H9 (cell line): ENCODE measurements at regions not wholly inside any gene's neighbourhood (a gene's known extent, or its start where the extent isn't known, plus 50 kb on each side); places are given as distances from the start of the nearest gene placed in this dataset.

Experiments used
- DNase-seq: peaks from one replicate; pipeline ENCODE4 v3.0.0-alpha.2; 2017
- H2AFZ ChIP-seq: one replicate; pipeline ENCODE4 v1.6.1; 2013; ENCODE audit warnings: mild to moderate bottlenecking, low read length, control low read depth, moderate library complexity
- H2AK5ac ChIP-seq: 2 replicates; pipeline ENCODE4 v1.6.1; 2013; ENCODE audit warnings: low read length, control low read depth, mixed read lengths; ENCODE audit not compliant: insufficient read length
- H2BK120ac ChIP-seq: one replicate; pipeline ENCODE4 v1.6.1; 2013; ENCODE audit warnings: low read depth, mild to moderate bottlenecking, low read length, control low read depth, inconsistent platforms; ENCODE audit not compliant: poor library complexity, severe bottlenecking
- H2BK12ac ChIP-seq: 2 replicates; pipeline ENCODE4 v1.6.1; 2013; ENCODE audit warnings: low read length, control low read depth, mixed read lengths, low read depth; ENCODE audit not compliant: insufficient read length
- H2BK15ac ChIP-seq: 2 replicates; pipeline ENCODE4 v1.6.1; 2013; ENCODE audit warnings: low read depth, low read length, control low read depth
- H2BK20ac ChIP-seq: one replicate; pipeline ENCODE4 v1.6.1; 2013; ENCODE audit warnings: low read depth, mild to moderate bottlenecking, low read length, control low read depth, inconsistent platforms; ENCODE audit not compliant: poor library complexity, severe bottlenecking
- H2BK5ac ChIP-seq: 2 replicates; pipeline ENCODE4 v1.6.1; 2013; ENCODE audit warnings: low read length, control low read depth, mixed read lengths; ENCODE audit not compliant: insufficient read length
- H3K14ac ChIP-seq: 2 replicates; pipeline ENCODE4 v1.6.1; 2013; ENCODE audit warnings: low read length, control low read depth; ENCODE audit not compliant: insufficient read depth
- H3K18ac ChIP-seq: 2 replicates; pipeline ENCODE4 v1.6.1; 2013; ENCODE audit warnings: low read depth, mild to moderate bottlenecking, mixed read lengths, low read length, control low read depth; ENCODE audit not compliant: insufficient read length
- H3K23ac ChIP-seq: 2 replicates; pipeline ENCODE4 v1.6.1; 2013; ENCODE audit warnings: low read length, control low read depth, mixed read lengths, low read depth; ENCODE audit not compliant: insufficient read length
- H3K23me2 ChIP-seq: 2 replicates; pipeline ENCODE4 v1.6.1; 2013; ENCODE audit warnings: low read depth, mild to moderate bottlenecking, mixed read lengths, low read length, control low read depth; ENCODE audit not compliant: insufficient read length, poor library complexity, severe bottlenecking
- H3K27ac ChIP-seq: 2 replicates; pipeline ENCODE4 v1.5.1; 2013; ENCODE audit warnings: low read length, control low read depth, mixed read lengths, low read depth; ENCODE audit not compliant: insufficient read length
- H3K27me3 ChIP-seq: 2 replicates; pipeline ENCODE4 v1.6.1; 2013; ENCODE audit warnings: low read length, control low read depth, inconsistent platforms; ENCODE audit not compliant: insufficient read depth
- H3K4ac ChIP-seq: 2 replicates; pipeline ENCODE4 v1.6.1; 2013; ENCODE audit warnings: low read depth, mild to moderate bottlenecking, control low read depth, inconsistent platforms, low read length, moderate library complexity
- H3K4me1 ChIP-seq: 2 replicates; pipeline ENCODE4 v1.6.1; 2013; ENCODE audit warnings: low read length, control low read depth, inconsistent platforms; ENCODE audit not compliant: insufficient read depth
- H3K4me2 ChIP-seq: 2 replicates; pipeline ENCODE4 v1.6.1; 2013; ENCODE audit warnings: low read length, control low read depth, mixed read lengths; ENCODE audit not compliant: insufficient read length, insufficient read depth
- H3K56ac ChIP-seq: 2 replicates; pipeline ENCODE4 v1.6.1; 2013; ENCODE audit warnings: low read depth, mild to moderate bottlenecking, mixed read lengths, low read length, control low read depth; ENCODE audit not compliant: insufficient read length
- H3K79me1 ChIP-seq: 2 replicates; pipeline ENCODE4 v1.6.1; 2013; ENCODE audit warnings: low read depth, mild to moderate bottlenecking, moderate library complexity, low read length, control low read depth, inconsistent platforms; ENCODE audit not compliant: insufficient read depth, poor library complexity, severe bottlenecking
- H3K79me2 ChIP-seq: 2 replicates; pipeline ENCODE4 v1.6.1; 2013; ENCODE audit warnings: low read length, control low read depth, inconsistent platforms; ENCODE audit not compliant: insufficient read depth
- H3K9ac ChIP-seq: 2 replicates; pipeline ENCODE4 v1.6.1; 2013; ENCODE audit warnings: low read length, control low read depth, mixed read lengths; ENCODE audit not compliant: insufficient read length; ENCODE audit errors: extremely low read depth
- H3K9me3 ChIP-seq: one replicate; pipeline ENCODE4 v1.6.1; 2013; ENCODE audit warnings: low read depth, low read length, inconsistent platforms; ENCODE audit not compliant: control insufficient read depth
- H3T11ph ChIP-seq: one replicate; pipeline ENCODE4 v1.6.1; 2013; ENCODE audit warnings: mild to moderate bottlenecking, low read length, control low read depth, inconsistent platforms
- H4K20me1 ChIP-seq: one replicate; pipeline ENCODE4 v1.6.1; 2013; ENCODE audit not compliant: control insufficient read depth, insufficient read length, insufficient read depth
- H4K5ac ChIP-seq: 2 replicates; pipeline ENCODE4 v1.6.1; 2013; ENCODE audit warnings: low read depth, mild to moderate bottlenecking, mixed read lengths, low read length, control low read depth; ENCODE audit not compliant: insufficient read length
- H4K8ac ChIP-seq: replicated peaks from 2 replicates; pipeline ENCODE4 v1.6.1; 2013; ENCODE audit warnings: low read length, control low read depth, mixed read lengths, low read depth; ENCODE audit not compliant: insufficient read length
- H4K91ac ChIP-seq: 2 replicates; pipeline ENCODE4 v1.6.1; 2013; ENCODE audit warnings: low read depth, mild to moderate bottlenecking, moderate library complexity, mixed read lengths, low read length, control low read depth; ENCODE audit not compliant: insufficient read length
- H3K27ac Mint-ChIP-seq, 3 experiments: 2 replicates in 2 of 3; 3 replicates in 1 of 3; pipeline ENCODE4 v1.8.0; 2020 to 2021; ENCODE audit warnings: mixed read lengths in 3 of 3, mild to moderate bottlenecking in 1 of 3, moderate library complexity in 1 of 3
- H3K27me3 Mint-ChIP-seq: 2 replicates; pipeline ENCODE4 v1.8.0; 2021; ENCODE audit warnings: low read depth, mild to moderate bottlenecking, moderate library complexity, mixed read lengths
- H3K36me3 Mint-ChIP-seq, 3 experiments: 2 replicates in 2 of 3; 3 replicates in 1 of 3; pipeline ENCODE4 v1.8.0; 2020 to 2021; ENCODE audit warnings: low read depth in 3 of 3, mixed read lengths in 3 of 3; ENCODE audit not compliant: insufficient read depth in 1 of 3
- H3K4me1 Mint-ChIP-seq, 2 experiments: 2 replicates each; pipeline ENCODE4 v1.8.0; 2020; ENCODE audit warnings: mixed read lengths in 2 of 2
- H3K4me3 Mint-ChIP-seq, 2 experiments: 2 replicates in 1 of 2; 3 replicates in 1 of 2; pipeline ENCODE4 v1.8.0; 2020 to 2021; ENCODE audit warnings: mild to moderate bottlenecking in 2 of 2, mixed read lengths in 2 of 2, moderate library complexity in 1 of 2
- H3K9me3 Mint-ChIP-seq, 2 experiments: 2 replicates in 1 of 2; 3 replicates in 1 of 2; pipeline ENCODE4 v1.8.0; 2020; ENCODE audit warnings: mild to moderate bottlenecking in 2 of 2, mixed read lengths in 2 of 2, moderate library complexity in 1 of 2
- TF ChIP-seq, protein P1 (sequence below): fragments of 200-600 bp; sonication (generic); conservative IDR thresholded peaks from 3 replicates; pipeline ENCODE4 v1.8.0; 2021; ENCODE audit warnings: antibody characterized with exemption, mild to moderate bottlenecking

GRCh38 chr4:104868533-104868932, 278.1 kb upstream of the TET2 start:
- Histone ChIP-seq H2AFZ (no peak overlapping the region), H4K5ac (no peak overlapping the region), H3K27me3 (no peaks in the 10 kb centered on the region), H3K56ac (no peak overlapping the region), H3K23ac (no peak overlapping the region), H4K91ac (no peak overlapping the region), H2AK5ac (no peak overlapping the region), H3K23me2 (no peaks in the 10 kb centered on the region), H3K9ac (no peak overlapping the region), H2BK12ac (no peak overlapping the region), H3T11ph (no peak overlapping the region), H2BK120ac (no peak overlapping the region), H3K4me2 (no peak overlapping the region), H4K8ac (no peak overlapping the region), H2BK20ac (no peak overlapping the region), H2BK15ac (no peak overlapping the region), H3K4ac (no peak overlapping the region), H4K20me1 (no peaks in the 10 kb centered on the region), H3K79me2 (no peaks in the 10 kb centered on the region), H2BK5ac (no peak overlapping the region), H3K9me3 (no peaks in the 10 kb centered on the region), H3K18ac (no peak overlapping the region), H3K14ac (no peak overlapping the region), H3K4me1 (no peaks in the 10 kb centered on the region), H3K79me1 (no peaks in the 10 kb centered on the region), H3K27ac (no peak overlapping the region)
- no peak for DNase-seq
- Mint-ChIP-seq H3K9me3 (no peaks in the 10 kb centered on the region; a peak in 1 of 5 replicates), H3K4me1 (peaks cover 5% of the 10 kb centered on the region in 2 experiments; a peak in 3 of 4 replicates), H3K27ac (no peak overlapping the region), H3K27me3 (peaks cover 9% of the 10 kb centered on the region; the same call in 1 of the 2 replicates), H3K4me3 (no peak overlapping the region), H3K36me3 (no peaks in the 10 kb centered on the region)
- TF ChIP-seq, protein P1, sequence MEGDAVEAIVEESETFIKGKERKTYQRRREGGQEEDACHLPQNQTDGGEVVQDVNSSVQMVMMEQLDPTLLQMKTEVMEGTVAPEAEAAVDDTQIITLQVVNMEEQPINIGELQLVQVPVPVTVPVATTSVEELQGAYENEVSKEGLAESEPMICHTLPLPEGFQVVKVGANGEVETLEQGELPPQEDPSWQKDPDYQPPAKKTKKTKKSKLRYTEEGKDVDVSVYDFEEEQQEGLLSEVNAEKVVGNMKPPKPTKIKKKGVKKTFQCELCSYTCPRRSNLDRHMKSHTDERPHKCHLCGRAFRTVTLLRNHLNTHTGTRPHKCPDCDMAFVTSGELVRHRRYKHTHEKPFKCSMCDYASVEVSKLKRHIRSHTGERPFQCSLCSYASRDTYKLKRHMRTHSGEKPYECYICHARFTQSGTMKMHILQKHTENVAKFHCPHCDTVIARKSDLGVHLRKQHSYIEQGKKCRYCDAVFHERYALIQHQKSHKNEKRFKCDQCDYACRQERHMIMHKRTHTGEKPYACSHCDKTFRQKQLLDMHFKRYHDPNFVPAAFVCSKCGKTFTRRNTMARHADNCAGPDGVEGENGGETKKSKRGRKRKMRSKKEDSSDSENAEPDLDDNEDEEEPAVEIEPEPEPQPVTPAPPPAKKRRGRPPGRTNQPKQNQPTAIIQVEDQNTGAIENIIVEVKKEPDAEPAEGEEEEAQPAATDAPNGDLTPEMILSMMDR = no peak
